Aorta (tissue), 5 donors: ENCODE measurements at regions not wholly inside any gene's neighbourhood (a gene's known extent, or its start where the extent isn't known, plus 50 kb on each side); places are given as distances from the start of the nearest gene placed in this dataset.
"Not testable (repeated sequence)": the region's sequence is repeated elsewhere in the genome, so short reads cannot be mapped to it uniquely, and the experiment has no call there.

Experiments used
- ATAC-seq: fragments of 200-7000 bp; cut with Tn5 transposase; one replicate; pipeline ENCODE4 v1.9.1; 2022; ENCODE audit warnings: moderate library complexity; ENCODE audit not compliant: low FRiP score
- DNase-seq, 2 donors: peaks; one replicate each; pipeline ENCODE4 v3.0.0-alpha.2; 2020
- H3K27ac ChIP-seq, 2 donors: one replicate each; pipeline ENCODE4 v1.5.1; 2013; ENCODE audit warnings: low read length in 2 of 2, mild to moderate bottlenecking in 2 of 2, moderate library complexity in 2 of 2, control low read depth in 1 of 2, inconsistent platforms in 1 of 2, low read depth in 1 of 2
- H3K27me3 ChIP-seq, 2 donors: one replicate each; pipeline ENCODE4 v1.6.1; 2013; ENCODE audit warnings: control low read depth in 1 of 2, low read length in 1 of 2, mild to moderate bottlenecking in 1 of 2, moderate library complexity in 1 of 2; ENCODE audit not compliant: insufficient read depth in 2 of 2, control insufficient read depth in 1 of 2
- H3K36me3 ChIP-seq, 2 donors: one replicate each; pipeline ENCODE4 v1.6.1; 2013; ENCODE audit warnings: control low read depth in 1 of 2, low read length in 1 of 2, mild to moderate bottlenecking in 1 of 2; ENCODE audit not compliant: insufficient read depth in 2 of 2, control insufficient read depth in 1 of 2
- H3K4me1 ChIP-seq, 2 donors: one replicate each; pipeline ENCODE4 v1.6.1; 2013; ENCODE audit warnings: low read length in 2 of 2, control low read depth in 1 of 2, mild to moderate bottlenecking in 1 of 2, moderate library complexity in 1 of 2; ENCODE audit not compliant: insufficient read depth in 2 of 2, control insufficient read depth in 1 of 2
- H3K4me3 ChIP-seq, 2 donors: one replicate each; pipeline ENCODE4 v1.5.1; 2013; ENCODE audit warnings: low read length in 2 of 2, control low read depth in 1 of 2, mild to moderate bottlenecking in 1 of 2
- H3K9me3 ChIP-seq: one replicate; pipeline ENCODE4 v1.6.1; 2013; ENCODE audit warnings: mild to moderate bottlenecking, low read length; ENCODE audit not compliant: control insufficient read depth
- WGBS, 2 donors: extraction: QIAGEN DNeasy Blood & Tissue Kit; methylation state at CpG; one replicate each; pipeline ENCODE4 v1.1.7; 2013; 5-methylcytosine and 5-hydroxymethylcytosine counted together
- intact Hi-C, 2 donors: fragments of 100-400 bp; cut with DNase I; formaldehyde crosslinking; loops; one replicate each; pipeline versions ENCODE4 v1.14.2 to v1.15.0; 2022
- donor health status: healthy with polysubstance abuse.
- donor health status: Bipolar disorder and iron deficiency.
- donor health status: DM: no; HTN: no; CAD: no.
- donor health status: DM: no; HTN: no; CAD: no.
- donor health status: DM: yes; HTN: yes; CAD: no.

DNA sequence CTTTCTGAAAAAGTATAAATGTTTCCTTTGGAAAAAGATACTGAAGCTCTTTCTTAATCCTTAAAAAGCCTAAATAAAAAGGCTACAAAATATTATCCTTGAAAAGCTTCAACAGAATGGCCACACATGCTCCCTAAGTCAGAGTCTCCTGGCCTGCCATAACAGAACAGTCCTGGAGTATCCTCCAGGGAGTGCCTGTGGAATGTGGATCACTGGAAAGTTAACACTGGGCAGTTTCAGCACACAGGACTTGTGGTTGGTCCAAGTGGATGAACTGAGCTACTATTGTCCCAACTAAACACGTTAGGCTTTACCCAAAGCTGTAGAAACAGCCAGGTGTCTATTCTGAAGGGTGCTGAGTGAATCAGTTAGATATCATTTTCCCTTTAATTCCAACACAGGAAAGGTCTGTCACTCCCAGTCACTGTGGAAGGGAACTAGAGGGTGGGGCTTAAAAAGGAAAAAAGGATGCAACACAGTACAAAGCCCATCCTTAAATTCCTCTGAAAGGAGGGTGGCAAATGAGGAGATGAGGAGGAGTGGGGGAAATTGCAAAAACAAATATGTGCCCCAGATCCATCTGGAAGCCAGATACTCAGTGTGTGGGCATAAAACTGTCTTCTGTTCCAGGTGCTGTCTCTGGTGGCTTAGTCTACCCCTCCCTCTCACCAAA, 196.3 kb upstream of the SPAG17 start:
- Histone ChIP-seq H3K4me3 (no peak overlapping the region), H3K27ac (no peak overlapping the region), H3K27me3 (no peaks in the 10 kb centered on the region), H3K9me3 (no peaks in the 10 kb centered on the region), H3K4me1 (no peaks in the 10 kb centered on the region), H3K36me3 (no peaks in the 10 kb centered on the region)
- ATAC-seq (no peak), DNase-seq (no peak)
- intact Hi-C loops = no loop called here
- 7 to 26% methylated on average over 1 of the region's 1 CpG for WGBS, 2 donors

- WGBS, 2 donors = 90 to 93% methylated on average over 2 of the region's 2 CpGs
Observed at GRCh38 chr1:118377183-118377582, 192.2 kb upstream of the SPAG17 start.

GRCh38 chr1:118371612-118372011, 186.6 kb upstream of the SPAG17 start:
- Histone ChIP-seq H3K27ac (no peak overlapping the region), H3K4me3 (no peak overlapping the region), H3K36me3 (no peaks in the 10 kb centered on the region), H3K9me3 (peaks cover 3% of the 10 kb centered on the region), H3K4me1 (no peaks in the 10 kb centered on the region), H3K27me3 (no peaks in the 10 kb centered on the region)
- intact Hi-C loops = no loop called here
- ATAC-seq (no peak), DNase-seq (no peak)

More at GRCh38 chr1:118377183-118377582, 192.2 kb upstream of the SPAG17 start:
- intact Hi-C loops, H3K4me1 ChIP-seq, H3K4me3 ChIP-seq, H3K27ac ChIP-seq, H3K9me3 ChIP-seq, DNase-seq, H3K27me3 ChIP-seq, H3K36me3 ChIP-seq, ATAC-seq: not testable (repeated sequence)

- Histone ChIP-seq H3K36me3 (no peaks in the 10 kb centered on the region), H3K27ac (no peak overlapping the region), H3K9me3 (peaks cover 3% of the 10 kb centered on the region), H3K4me3 (no peak overlapping the region), H3K4me1 (no peaks in the 10 kb centered on the region), H3K27me3 (no peaks in the 10 kb centered on the region)
- DNase-seq = no peak
- no peak for ATAC-seq
- intact Hi-C loops = no loop called here
Observed at GRCh38 chr1:118370861-118371260, 185.8 kb upstream of the SPAG17 start.

DNA sequence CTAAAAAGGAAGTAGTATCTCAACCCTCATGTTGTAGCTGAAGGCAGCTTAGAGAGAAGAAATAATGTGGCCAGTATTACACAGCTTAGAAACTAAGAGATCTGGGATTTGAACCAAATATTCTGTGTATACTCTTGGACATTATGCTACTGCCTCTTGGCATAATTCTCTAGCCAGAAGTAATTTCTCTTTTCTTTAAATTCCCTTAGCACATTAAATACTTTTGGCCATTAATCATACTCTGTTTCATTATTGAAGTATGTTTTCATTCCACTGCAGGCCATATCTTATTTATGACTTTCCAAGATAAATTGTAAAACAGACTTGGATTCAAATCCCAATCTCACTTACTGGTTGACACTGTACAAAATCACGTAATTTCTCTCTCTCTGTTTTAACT, 181.3 kb upstream of the SPAG17 start:
- intact Hi-C loops = no loop called here
- WGBS, 2 donors = 0 to 10% methylated on average over 1 of the region's 1 CpG
- no peaks in the 10 kb centered on the region for H3K9me3 ChIP-seq

DNA sequence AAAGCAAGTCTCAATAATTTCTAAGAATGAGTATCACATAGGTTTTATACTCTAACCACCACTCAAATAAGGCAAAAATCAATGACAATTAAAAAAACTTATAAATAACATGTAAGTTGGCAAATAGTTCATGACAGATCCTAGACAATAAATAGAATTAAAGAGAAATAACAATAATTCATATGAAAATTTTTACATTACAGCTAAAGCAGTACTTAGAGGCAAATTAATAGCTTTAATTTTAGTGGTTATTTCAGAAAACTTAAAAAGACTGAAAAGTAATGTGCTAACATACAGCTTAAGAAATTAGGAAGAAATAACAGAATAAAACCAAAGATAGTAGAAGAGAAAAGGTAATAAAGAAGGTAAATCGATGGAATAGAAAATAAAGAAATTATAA, 179.9 kb upstream of the SPAG17 start:
- DNase-seq (no peak), ATAC-seq (no peak)
- Histone ChIP-seq H3K27ac (no peak overlapping the region), H3K4me1 (no peaks in the 10 kb centered on the region), H3K36me3 (no peaks in the 10 kb centered on the region), H3K4me3 (no peak overlapping the region), H3K9me3 (no peaks in the 10 kb centered on the region), H3K27me3 (no peaks in the 10 kb centered on the region)
- intact Hi-C loops = no loop called here
- WGBS, 2 donors = 91 to 98% methylated on average over 1 of the region's 1 CpG

More for the DNA sequence above, 181.3 kb upstream of the SPAG17 start:
- ATAC-seq = no peak
- H3K4me1 ChIP-seq = no peaks in the 10 kb centered on the region
- H3K27me3 ChIP-seq = no peaks in the 10 kb centered on the region
- H3K36me3 ChIP-seq = no peaks in the 10 kb centered on the region
- DNase-seq = no peak
- H3K27ac ChIP-seq = no peak overlapping the region
- no peak overlapping the region for H3K4me3 ChIP-seq

GRCh38 chr1:118363396-118363795, 178.4 kb upstream of the SPAG17 start:
- ATAC-seq = no peak

GRCh38 chr1:118360817-118361216, 175.8 kb upstream of the SPAG17 start:
- intact Hi-C loops = no loop called here
- Histone ChIP-seq H3K27ac (no peak overlapping the region), H3K4me3 (no peak overlapping the region), H3K9me3 (no peaks in the 10 kb centered on the region), H3K4me1 (no peaks in the 10 kb centered on the region), H3K27me3 (no peaks in the 10 kb centered on the region), H3K36me3 (no peaks in the 10 kb centered on the region)
- no peak for DNase-seq
- no peak for ATAC-seq
- WGBS, 2 donors = 29 to 45% methylated on average over 2 of the region's 2 CpGs

More at GRCh38 chr1:118363396-118363795, 178.4 kb upstream of the SPAG17 start:
- intact Hi-C loops = no loop called here
- no peaks in the 10 kb centered on the region for H3K9me3 ChIP-seq
- H3K4me1 ChIP-seq = no peaks in the 10 kb centered on the region
- H3K36me3 ChIP-seq = no peaks in the 10 kb centered on the region
- DNase-seq = no peak
- H3K4me3 ChIP-seq = no peak overlapping the region
- no peaks in the 10 kb centered on the region for H3K27me3 ChIP-seq
- 67 to 75% methylated on average over 1 of the region's 1 CpG for WGBS, 2 donors
- H3K27ac ChIP-seq = no peak overlapping the region

DNA sequence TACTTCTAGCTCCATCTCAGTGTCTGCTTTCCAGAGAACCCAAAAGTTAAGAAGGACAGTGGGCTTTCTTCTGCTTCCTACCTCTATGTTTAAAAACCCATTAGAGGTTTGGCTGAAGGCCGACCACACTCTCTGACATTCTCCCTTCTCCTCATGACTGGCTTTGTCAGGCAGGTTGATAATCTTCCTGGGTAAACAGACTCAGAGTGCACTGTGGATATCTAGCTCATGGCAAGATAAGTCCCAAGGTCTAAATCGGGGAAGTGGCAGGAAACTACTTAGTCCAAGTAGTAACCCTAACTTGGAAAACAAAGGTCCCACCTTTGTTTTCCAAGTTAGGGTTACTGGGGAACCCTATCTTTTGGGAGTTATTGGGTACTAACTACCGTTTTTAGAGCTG, 161.9 kb upstream of the SPAG17 start:
- Histone ChIP-seq H3K36me3 (no peaks in the 10 kb centered on the region), H3K27ac (no peak overlapping the region), H3K27me3 (no peaks in the 10 kb centered on the region), H3K9me3 (no peaks in the 10 kb centered on the region), H3K4me3 (no peak overlapping the region), H3K4me1 (no peaks in the 10 kb centered on the region)
- no peak for ATAC-seq
- intact Hi-C loops = no loop called here
- no peak for DNase-seq
- WGBS, 2 donors = 51 to 55% methylated on average over 3 of the region's 3 CpGs
